ENCODE measurements at regions not wholly inside any gene's neighbourhood (a gene's known extent, or its start where the extent isn't known, plus 50 kb on each side); places are given as distances from the start of the nearest gene placed in this dataset.

GRCh38 chr13:58329746-58330145, 698.2 kb downstream of the PCDH17 start:
- TF ChIP-seq RAD21 (IDR thresholded peaks at IDR 0.05; ENCODE audit: low read length) (no peak), YY1 (IDR thresholded peaks at IDR 0.05; ENCODE audit: low read depth) (no peak), RXRA (IDR thresholded peaks at IDR 0.05; ENCODE audit: borderline replicate concordance, low read depth) (no peak), RFX5 (IDR thresholded peaks at IDR 0.05; ENCODE audit: low read length) (no peak), CHD2 (IDR thresholded peaks at IDR 0.05; ENCODE audit: low read length, partially characterized antibody) (no peak), MAX (IDR thresholded peaks at IDR 0.05; ENCODE audit: low read depth) (no peak), JUND (IDR thresholded peaks at IDR 0.05) (no peak), SIN3A (IDR thresholded peaks at IDR 0.05; ENCODE audit: borderline replicate concordance, low read depth, low read length) (no peak)
- TF ChIP-seq, protein P1, sequence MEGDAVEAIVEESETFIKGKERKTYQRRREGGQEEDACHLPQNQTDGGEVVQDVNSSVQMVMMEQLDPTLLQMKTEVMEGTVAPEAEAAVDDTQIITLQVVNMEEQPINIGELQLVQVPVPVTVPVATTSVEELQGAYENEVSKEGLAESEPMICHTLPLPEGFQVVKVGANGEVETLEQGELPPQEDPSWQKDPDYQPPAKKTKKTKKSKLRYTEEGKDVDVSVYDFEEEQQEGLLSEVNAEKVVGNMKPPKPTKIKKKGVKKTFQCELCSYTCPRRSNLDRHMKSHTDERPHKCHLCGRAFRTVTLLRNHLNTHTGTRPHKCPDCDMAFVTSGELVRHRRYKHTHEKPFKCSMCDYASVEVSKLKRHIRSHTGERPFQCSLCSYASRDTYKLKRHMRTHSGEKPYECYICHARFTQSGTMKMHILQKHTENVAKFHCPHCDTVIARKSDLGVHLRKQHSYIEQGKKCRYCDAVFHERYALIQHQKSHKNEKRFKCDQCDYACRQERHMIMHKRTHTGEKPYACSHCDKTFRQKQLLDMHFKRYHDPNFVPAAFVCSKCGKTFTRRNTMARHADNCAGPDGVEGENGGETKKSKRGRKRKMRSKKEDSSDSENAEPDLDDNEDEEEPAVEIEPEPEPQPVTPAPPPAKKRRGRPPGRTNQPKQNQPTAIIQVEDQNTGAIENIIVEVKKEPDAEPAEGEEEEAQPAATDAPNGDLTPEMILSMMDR (IDR thresholded peaks at IDR 0.05) = no peak
